SHP77 treated with DMSO at 0.1 percent for 48 hours (cell line): ENCODE measurements at regions not wholly inside any gene's neighbourhood (a gene's known extent, or its start where the extent isn't known, plus 50 kb on each side); places are given as distances from the start of the nearest gene placed in this dataset.

Source experiments
- DNase-seq: peaks from one replicate; lab custom pipeline; 2025; lab: John Stamatoyannopoulos, UW

GRCh38 chr5:98065261-98065909 lies 708.1 kb upstream of the RGMB start:
- DNase-seq = no peak

- DNase-seq = no peak
Observed at GRCh38 chr5:98066910-98067309, 706.6 kb upstream of the RGMB start.

- no peak for DNase-seq
Observed at GRCh38 chr5:98069876-98070512, 703.5 kb upstream of the RGMB start.

- no peak for DNase-seq
Observed at GRCh38 chr5:98072921-98073320, 700.5 kb upstream of the RGMB start.

- no peak for DNase-seq
Observed at GRCh38 chr5:98076501-98076900, 697.0 kb upstream of the RGMB start.

- no peak for DNase-seq
Observed at GRCh38 chr5:98085593-98085992, 687.9 kb upstream of the RGMB start.

- no peak for DNase-seq
Observed at GRCh38 chr5:98095072-98095471, 678.4 kb upstream of the RGMB start.

- DNase-seq = no peak
Observed at GRCh38 chr5:98096155-98096554, 677.3 kb upstream of the RGMB start.

GRCh38 chr5:98099448-98100105 lies 673.9 kb upstream of the RGMB start:
- no peak for DNase-seq

GRCh38 chr5:98101131-98101530 lies 672.3 kb upstream of the RGMB start:
- no peak for DNase-seq

GRCh38 chr5:98102936-98103335 lies 670.5 kb upstream of the RGMB start:
- no peak for DNase-seq

- DNase-seq = no peak
Observed at GRCh38 chr5:98103807-98104206, 669.7 kb upstream of the RGMB start.

- DNase-seq = no peak
Observed at GRCh38 chr5:98104454-98105188, 668.8 kb upstream of the RGMB start.

- no peak for DNase-seq
Observed at GRCh38 chr5:98105681-98106080, 667.8 kb upstream of the RGMB start.

- no peak for DNase-seq
Observed at GRCh38 chr5:98106116-98107031, 667.1 kb upstream of the RGMB start.

GRCh38 chr5:98108497-98108896 lies 665.0 kb upstream of the RGMB start:
- no peak for DNase-seq

- DNase-seq = no peak
Observed at GRCh38 chr5:98109561-98110006, 663.9 kb upstream of the RGMB start.

- no peak for DNase-seq
Observed at GRCh38 chr5:98110282-98110691, 663.2 kb upstream of the RGMB start.

- DNase-seq = no peak
Observed at GRCh38 chr5:98110791-98111190, 662.7 kb upstream of the RGMB start.

GRCh38 chr5:98111686-98112085 lies 661.8 kb upstream of the RGMB start:
- DNase-seq = no peak
